ENCODE measurements at regions not wholly inside any gene's neighbourhood (a gene's known extent, or its start where the extent isn't known, plus 50 kb on each side); places are given as distances from the start of the nearest gene placed in this dataset.

DNA sequence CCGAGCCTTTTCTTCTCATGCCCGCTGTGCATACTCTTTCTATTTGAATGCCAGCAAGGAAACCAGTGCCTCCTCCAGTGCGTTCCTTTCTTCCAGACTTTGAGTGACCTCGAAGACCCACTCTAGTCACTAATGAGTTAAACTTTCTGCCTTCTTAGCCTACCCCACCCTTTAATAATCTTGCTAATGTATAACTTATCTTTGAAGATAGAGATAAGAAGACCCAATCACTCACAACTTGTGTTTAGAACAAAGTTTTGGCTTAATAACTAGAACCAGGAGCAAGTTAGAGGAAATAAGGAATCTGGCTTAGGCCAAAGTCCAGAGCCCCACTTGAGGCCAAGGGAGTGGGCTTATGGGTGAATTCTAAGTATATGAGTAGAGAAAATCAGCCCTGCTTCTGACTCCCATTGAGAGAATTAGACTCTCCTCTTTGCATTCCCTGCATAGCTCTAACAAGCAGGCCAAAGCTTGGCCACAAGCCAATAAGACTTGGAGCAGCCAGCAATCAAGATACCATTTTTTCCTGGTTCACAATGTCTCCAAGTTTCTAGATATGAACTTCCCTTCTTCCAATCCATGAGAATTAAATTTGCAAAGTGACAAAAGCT, 181.5 kb upstream of the PIK3R1 start:
- TF ChIP-seq GATA2 (IDR thresholded peaks at IDR 0.05; ENCODE audit: low read depth, low read length): no peak
- TF ChIP-seq GATA3 (IDR thresholded peaks at IDR 0.05; ENCODE audit: low read depth, low read length): no peak
